Neural cell (in vitro differentiated cells): ENCODE measurements at regions not wholly inside any gene's neighbourhood (a gene's known extent, or its start where the extent isn't known, plus 50 kb on each side); places are given as distances from the start of the nearest gene placed in this dataset.

Experiments
- H2AFZ ChIP-seq: fragments of 200-600, 300-800 bp; sonication (generic), shearing (Covaris generic); 2 replicates; pipeline ENCODE4 v1.6.0; 2014; ENCODE audit warnings: low read depth, mild to moderate bottlenecking, antibody characterized with exemption, low read length, moderate library complexity
- H3F3A ChIP-seq: fragments of 200-600 bp; shearing (Covaris generic); 2 replicates; pipeline ENCODE4 v1.6.1; 2016; ENCODE audit warnings: mild to moderate bottlenecking, moderate library complexity, mixed read lengths, antibody characterized with exemption, low read length; ENCODE audit not compliant: insufficient read depth, poor library complexity, severe bottlenecking
- H3K27ac ChIP-seq: fragments of 200-600, 300-800 bp; sonication (generic), shearing (Covaris generic); 2 replicates; pipeline ENCODE4 v1.5.1; 2014; ENCODE audit warnings: mild to moderate bottlenecking, low read length, moderate library complexity
- H3K27me3 ChIP-seq: fragments of 300-800, 200-600 bp; sonication (generic), shearing (Covaris generic); 2 replicates; pipeline ENCODE4 v1.6.0; 2014; ENCODE audit warnings: mild to moderate bottlenecking, low read depth, low read length, moderate library complexity; ENCODE audit not compliant: insufficient read depth
- H3K36me3 ChIP-seq: fragments of 300-800, 200-600 bp; sonication (generic), shearing (Covaris generic); 2 replicates; pipeline ENCODE4 v1.5.1; 2014; ENCODE audit warnings: mild to moderate bottlenecking, antibody characterized with exemption, low read length, moderate library complexity; ENCODE audit not compliant: insufficient read depth
- H3K4me2 ChIP-seq: fragments of 300-800, 200-600 bp; sonication (generic), shearing (Covaris generic); 2 replicates; pipeline ENCODE4 v1.6.0; 2014; ENCODE audit warnings: mild to moderate bottlenecking, low read length
- H3K4me3 ChIP-seq: fragments of 300-800, 200-600 bp; sonication (generic), shearing (Covaris generic); 2 replicates; pipeline ENCODE4 v1.5.1; 2014; ENCODE audit warnings: mild to moderate bottlenecking, low read length, moderate library complexity
- H3K79me2 ChIP-seq: fragments of 200-600 bp; shearing (Covaris generic); replicated peaks from 2 replicates; pipeline ENCODE4 v1.6.0; 2014; ENCODE audit warnings: mild to moderate bottlenecking, low read length, moderate library complexity; ENCODE audit not compliant: insufficient read depth
- H3K9ac ChIP-seq: fragments of 300-800, 200-600 bp; sonication (generic), shearing (Covaris generic); 2 replicates; pipeline ENCODE4 v1.6.1; 2016; ENCODE audit warnings: mild to moderate bottlenecking, low read length, mixed read lengths
- H3K9me2 ChIP-seq: fragments of 200-600 bp; shearing (Covaris generic); 2 replicates; pipeline ENCODE4 v1.6.1; 2016; ENCODE audit warnings: mild to moderate bottlenecking, low read length, mixed read lengths; ENCODE audit not compliant: insufficient read depth
- H3K9me3 ChIP-seq: fragments of 200-600, 300-800 bp; sonication (generic), shearing (Covaris generic); 2 replicates; pipeline ENCODE4 v1.6.1; 2016; ENCODE audit warnings: mild to moderate bottlenecking, mixed run types, low read length, moderate library complexity, mixed read lengths
- H4K20me1 ChIP-seq: fragments of 200-600 bp; shearing (Covaris generic); 2 replicates; pipeline ENCODE4 v1.6.1; 2016; ENCODE audit warnings: mild to moderate bottlenecking, mixed run types; ENCODE audit not compliant: insufficient read depth
- EP300 ChIP-seq: fragments of 450-650 bp; conservative IDR thresholded peaks from 2 replicates; pipeline ENCODE4 v1.6.1; 2014; ENCODE audit warnings: antibody characterized with exemption, mild to moderate bottlenecking, moderate library complexity; ENCODE audit not compliant: poor library complexity, severe bottlenecking
- EZH2 ChIP-seq: fragments of 200-600, 300-800 bp; shearing (Covaris generic), sonication (generic); IDR thresholded peaks from 2 replicates; pipeline ENCODE4 v1.6.1; 2014; ENCODE audit warnings: antibody characterized with exemption, low read length, borderline replicate concordance, mild to moderate bottlenecking; ENCODE audit not compliant: insufficient read depth, poor library complexity, severe bottlenecking
- MXI1 ChIP-seq: fragments of 450-650 bp; conservative IDR thresholded peaks from 2 replicates; pipeline ENCODE4 v1.6.1; 2014; ENCODE audit warnings: antibody characterized with exemption, mild to moderate bottlenecking; ENCODE audit not compliant: poor library complexity, severe bottlenecking
- POLR2AphosphoS5 ChIP-seq: IDR thresholded peaks from 2 replicates; pipeline ENCODE4 v1.6.1; 2012
- RAD21 ChIP-seq: fragments of 450-650 bp; conservative IDR thresholded peaks from 2 replicates; pipeline ENCODE4 v1.6.1; 2014; ENCODE audit warnings: antibody characterized with exemption, mild to moderate bottlenecking, moderate library complexity
- SMC3 ChIP-seq: fragments of 450-650 bp; conservative IDR thresholded peaks from 2 replicates; pipeline ENCODE4 v1.6.1; 2014; ENCODE audit warnings: antibody characterized with exemption, mild to moderate bottlenecking, moderate library complexity; ENCODE audit not compliant: poor library complexity
- TAF1 ChIP-seq: IDR thresholded peaks from 2 replicates; pipeline ENCODE4 v1.6.1; 2012; ENCODE audit warnings: low read depth
- TF ChIP-seq, protein P1 (sequence below): IDR thresholded peaks from 2 replicates; pipeline ENCODE4 v1.6.1; 2012; ENCODE audit warnings: borderline replicate concordance
- TF ChIP-seq, protein P2 (sequence below): fragments of 450-650 bp; IDR thresholded peaks from 2 replicates; pipeline ENCODE4 v1.5.1; 2014; ENCODE audit warnings: antibody characterized with exemption, mild to moderate bottlenecking, moderate library complexity; ENCODE audit not compliant: poor library complexity, severe bottlenecking

DNA sequence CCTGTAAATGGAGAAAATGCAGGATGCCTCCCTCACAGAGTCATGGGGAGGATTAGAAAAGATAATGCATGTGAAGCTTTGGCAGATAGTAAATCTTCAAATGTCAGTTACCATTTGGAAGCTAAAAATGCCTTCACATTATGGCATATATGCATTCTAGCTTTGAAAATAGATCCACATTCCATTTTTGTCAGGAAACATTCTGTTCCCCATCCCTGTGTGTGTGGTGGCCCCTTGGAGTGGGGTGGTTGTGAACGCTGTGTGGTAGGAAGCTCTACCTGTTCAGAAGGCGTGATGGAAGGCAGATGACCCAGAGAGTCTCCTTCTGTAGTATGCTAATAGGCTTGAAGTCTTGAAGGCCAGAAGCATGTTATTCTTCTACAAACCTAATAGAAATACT, 242.0 kb downstream of the HAPSTR1 start:
- Histone ChIP-seq H3K27ac (no peak overlapping the region), H3K79me2 (no peaks in the 10 kb centered on the region), H3F3A (no peaks in the 10 kb centered on the region), H3K4me3 (no peak overlapping the region), H3K36me3 (no peaks in the 10 kb centered on the region), H2AFZ (no peak overlapping the region), H3K4me2 (no peak overlapping the region), H3K9ac (no peak overlapping the region), H3K27me3 (no peaks in the 10 kb centered on the region), H3K9me2 (no peaks in the 10 kb centered on the region), H4K20me1 (no peaks in the 10 kb centered on the region), H3K9me3 (no peaks in the 10 kb centered on the region)
- TF ChIP-seq TAF1 (no peak), MXI1 (no peak), SMC3 (no peak), EP300 (no peak)

DNA sequence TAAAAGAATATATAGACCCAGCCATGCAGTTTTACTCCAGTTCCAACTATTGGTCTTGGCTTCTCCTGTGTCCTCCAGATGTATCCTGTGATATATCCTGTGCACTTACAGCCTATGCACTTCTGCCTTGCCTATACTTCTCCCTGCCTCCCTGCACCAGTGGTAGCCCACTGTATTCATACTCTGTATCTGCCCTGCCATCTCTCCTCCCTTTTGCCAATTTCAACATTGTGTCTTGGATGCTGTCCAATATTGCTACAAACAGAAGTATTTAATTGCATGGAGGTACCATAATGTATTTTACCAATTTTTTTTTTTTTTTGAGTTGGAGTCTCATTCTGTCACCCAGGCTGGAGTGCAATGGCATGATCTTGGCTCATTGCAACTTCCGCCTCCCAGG, 242.7 kb downstream of the HAPSTR1 start:
- Histone ChIP-seq H3K27ac (no peak overlapping the region), H3K9ac (no peak overlapping the region), H4K20me1 (no peaks in the 10 kb centered on the region), H3K9me3 (no peaks in the 10 kb centered on the region), H3K79me2 (no peaks in the 10 kb centered on the region), H3K9me2 (no peaks in the 10 kb centered on the region), H3K27me3 (no peaks in the 10 kb centered on the region), H2AFZ (no peak overlapping the region), H3K4me3 (no peak overlapping the region), H3F3A (no peaks in the 10 kb centered on the region), H3K4me2 (no peak overlapping the region), H3K36me3 (no peaks in the 10 kb centered on the region)
- TF ChIP-seq MXI1: no peak
- TF ChIP-seq EP300: no peak
- no peak for TF ChIP-seq POLR2AphosphoS5
- TF ChIP-seq, protein P1, sequence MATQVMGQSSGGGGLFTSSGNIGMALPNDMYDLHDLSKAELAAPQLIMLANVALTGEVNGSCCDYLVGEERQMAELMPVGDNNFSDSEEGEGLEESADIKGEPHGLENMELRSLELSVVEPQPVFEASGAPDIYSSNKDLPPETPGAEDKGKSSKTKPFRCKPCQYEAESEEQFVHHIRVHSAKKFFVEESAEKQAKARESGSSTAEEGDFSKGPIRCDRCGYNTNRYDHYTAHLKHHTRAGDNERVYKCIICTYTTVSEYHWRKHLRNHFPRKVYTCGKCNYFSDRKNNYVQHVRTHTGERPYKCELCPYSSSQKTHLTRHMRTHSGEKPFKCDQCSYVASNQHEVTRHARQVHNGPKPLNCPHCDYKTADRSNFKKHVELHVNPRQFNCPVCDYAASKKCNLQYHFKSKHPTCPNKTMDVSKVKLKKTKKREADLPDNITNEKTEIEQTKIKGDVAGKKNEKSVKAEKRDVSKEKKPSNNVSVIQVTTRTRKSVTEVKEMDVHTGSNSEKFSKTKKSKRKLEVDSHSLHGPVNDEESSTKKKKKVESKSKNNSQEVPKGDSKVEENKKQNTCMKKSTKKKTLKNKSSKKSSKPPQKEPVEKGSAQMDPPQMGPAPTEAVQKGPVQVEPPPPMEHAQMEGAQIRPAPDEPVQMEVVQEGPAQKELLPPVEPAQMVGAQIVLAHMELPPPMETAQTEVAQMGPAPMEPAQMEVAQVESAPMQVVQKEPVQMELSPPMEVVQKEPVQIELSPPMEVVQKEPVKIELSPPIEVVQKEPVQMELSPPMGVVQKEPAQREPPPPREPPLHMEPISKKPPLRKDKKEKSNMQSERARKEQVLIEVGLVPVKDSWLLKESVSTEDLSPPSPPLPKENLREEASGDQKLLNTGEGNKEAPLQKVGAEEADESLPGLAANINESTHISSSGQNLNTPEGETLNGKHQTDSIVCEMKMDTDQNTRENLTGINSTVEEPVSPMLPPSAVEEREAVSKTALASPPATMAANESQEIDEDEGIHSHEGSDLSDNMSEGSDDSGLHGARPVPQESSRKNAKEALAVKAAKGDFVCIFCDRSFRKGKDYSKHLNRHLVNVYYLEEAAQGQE: no peak
- TF ChIP-seq RAD21: no peak
- no peak for TF ChIP-seq EZH2
- TF ChIP-seq SMC3: no peak
- TF ChIP-seq TAF1: no peak
- TF ChIP-seq, protein P2, sequence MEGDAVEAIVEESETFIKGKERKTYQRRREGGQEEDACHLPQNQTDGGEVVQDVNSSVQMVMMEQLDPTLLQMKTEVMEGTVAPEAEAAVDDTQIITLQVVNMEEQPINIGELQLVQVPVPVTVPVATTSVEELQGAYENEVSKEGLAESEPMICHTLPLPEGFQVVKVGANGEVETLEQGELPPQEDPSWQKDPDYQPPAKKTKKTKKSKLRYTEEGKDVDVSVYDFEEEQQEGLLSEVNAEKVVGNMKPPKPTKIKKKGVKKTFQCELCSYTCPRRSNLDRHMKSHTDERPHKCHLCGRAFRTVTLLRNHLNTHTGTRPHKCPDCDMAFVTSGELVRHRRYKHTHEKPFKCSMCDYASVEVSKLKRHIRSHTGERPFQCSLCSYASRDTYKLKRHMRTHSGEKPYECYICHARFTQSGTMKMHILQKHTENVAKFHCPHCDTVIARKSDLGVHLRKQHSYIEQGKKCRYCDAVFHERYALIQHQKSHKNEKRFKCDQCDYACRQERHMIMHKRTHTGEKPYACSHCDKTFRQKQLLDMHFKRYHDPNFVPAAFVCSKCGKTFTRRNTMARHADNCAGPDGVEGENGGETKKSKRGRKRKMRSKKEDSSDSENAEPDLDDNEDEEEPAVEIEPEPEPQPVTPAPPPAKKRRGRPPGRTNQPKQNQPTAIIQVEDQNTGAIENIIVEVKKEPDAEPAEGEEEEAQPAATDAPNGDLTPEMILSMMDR: no peak
